Natural killer cell (primary cell): ENCODE measurements at regions not wholly inside any gene's neighbourhood (a gene's known extent, or its start where the extent isn't known, plus 50 kb on each side); places are given as distances from the start of the nearest gene placed in this dataset.

ENCODE experiments used
- ATAC-seq, 3 donors: fragments of 150-1000 bp in 2 of 3; fragments of 200-7000 bp in 1 of 3; cut with Tn5 transposase; 1 replicate in 1 of 3; 2 replicates in 2 of 3; pipeline ENCODE4 v1.10.0; 2021; ENCODE audit warnings: mild to moderate bottlenecking in 2 of 3, moderate library complexity in 2 of 3
- DNase-seq, 2 donors: peaks; one replicate each; pipeline versions ENCODE4 v3.0.0 to v3.0.0-alpha.2; 2013 to 2021; ENCODE audit warnings: mixed read lengths in 1 of 2
- H3K27ac ChIP-seq: one replicate; pipeline ENCODE4 v1.5.1; 2013; ENCODE audit warnings: mild to moderate bottlenecking, low read length
- H3K27me3 ChIP-seq: one replicate; pipeline ENCODE4 v1.6.1; 2013; ENCODE audit warnings: low read length; ENCODE audit not compliant: control insufficient read depth, insufficient read depth
- H3K36me3 ChIP-seq: one replicate; pipeline ENCODE4 v1.6.1; 2013; ENCODE audit warnings: low read length; ENCODE audit not compliant: control insufficient read depth, insufficient read depth
- H3K4me1 ChIP-seq: one replicate; pipeline ENCODE4 v1.6.1; 2013; ENCODE audit warnings: low read length; ENCODE audit not compliant: control insufficient read depth, insufficient read depth
- H3K4me3 ChIP-seq: one replicate; pipeline ENCODE4 v1.5.1; 2013; ENCODE audit warnings: low read length
- H3K9me3 ChIP-seq: one replicate; pipeline ENCODE4 v1.6.1; 2013; ENCODE audit warnings: low read length; ENCODE audit not compliant: control insufficient read depth, insufficient read depth
- H3K27ac Mint-ChIP-seq, 2 donors: one replicate each; pipeline ENCODE4 v1.8.0; 2022; ENCODE audit warnings: mild to moderate bottlenecking in 2 of 2, mixed read lengths in 2 of 2, moderate library complexity in 1 of 2
- H3K27me3 Mint-ChIP-seq, 2 donors: one replicate each; pipeline ENCODE4 v1.8.0; 2022; ENCODE audit warnings: low read depth in 2 of 2, mixed read lengths in 2 of 2
- H3K36me3 Mint-ChIP-seq: one replicate; pipeline ENCODE4 v1.8.0; 2022; ENCODE audit warnings: mixed read lengths
- H3K4me1 Mint-ChIP-seq, 2 donors: one replicate each; pipeline ENCODE4 v1.8.0; 2022; ENCODE audit warnings: mixed read lengths in 2 of 2
- H3K4me3 Mint-ChIP-seq: one replicate; pipeline ENCODE4 v1.8.0; 2022; ENCODE audit warnings: mild to moderate bottlenecking, moderate library complexity, mixed read lengths
- H3K9me3 Mint-ChIP-seq, 2 donors: one replicate each; pipeline ENCODE4 v1.8.0; 2022; ENCODE audit warnings: mixed read lengths in 2 of 2
- WGBS: methylation state at CpG from one replicate; pipeline ENCODE4 v1.1.7; 2013; ENCODE audit warnings: missing lambda C conversion rate; ENCODE audit not compliant: insufficient coverage; 5-methylcytosine and 5-hydroxymethylcytosine counted together
- intact Hi-C: fragments of 100-400 bp; cut with micrococcal nuclease; formaldehyde crosslinking; loops from one replicate; pipeline ENCODE4 v1.14.2; 2022
- TF ChIP-seq, protein P1 (sequence below): fragments of 200-600 bp; IDR thresholded peaks from one replicate; pipeline ENCODE4 v1.8.0; 2022; ENCODE audit warnings: antibody characterized with exemption

- intact Hi-C loops: no loop called here
- no peak for DNase-seq
- Histone ChIP-seq H3K36me3 (no peaks in the 10 kb centered on the region), H3K4me1 (no peaks in the 10 kb centered on the region), H3K9me3 (no peaks in the 10 kb centered on the region), H3K27me3 (no peaks in the 10 kb centered on the region), H3K27ac (no peak overlapping the region), H3K4me3 (no peak overlapping the region)
- TF ChIP-seq, protein P1, sequence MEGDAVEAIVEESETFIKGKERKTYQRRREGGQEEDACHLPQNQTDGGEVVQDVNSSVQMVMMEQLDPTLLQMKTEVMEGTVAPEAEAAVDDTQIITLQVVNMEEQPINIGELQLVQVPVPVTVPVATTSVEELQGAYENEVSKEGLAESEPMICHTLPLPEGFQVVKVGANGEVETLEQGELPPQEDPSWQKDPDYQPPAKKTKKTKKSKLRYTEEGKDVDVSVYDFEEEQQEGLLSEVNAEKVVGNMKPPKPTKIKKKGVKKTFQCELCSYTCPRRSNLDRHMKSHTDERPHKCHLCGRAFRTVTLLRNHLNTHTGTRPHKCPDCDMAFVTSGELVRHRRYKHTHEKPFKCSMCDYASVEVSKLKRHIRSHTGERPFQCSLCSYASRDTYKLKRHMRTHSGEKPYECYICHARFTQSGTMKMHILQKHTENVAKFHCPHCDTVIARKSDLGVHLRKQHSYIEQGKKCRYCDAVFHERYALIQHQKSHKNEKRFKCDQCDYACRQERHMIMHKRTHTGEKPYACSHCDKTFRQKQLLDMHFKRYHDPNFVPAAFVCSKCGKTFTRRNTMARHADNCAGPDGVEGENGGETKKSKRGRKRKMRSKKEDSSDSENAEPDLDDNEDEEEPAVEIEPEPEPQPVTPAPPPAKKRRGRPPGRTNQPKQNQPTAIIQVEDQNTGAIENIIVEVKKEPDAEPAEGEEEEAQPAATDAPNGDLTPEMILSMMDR: no peak
- Mint-ChIP-seq H3K4me1 (no peaks in the 10 kb centered on the region), H3K4me3 (no peak overlapping the region), H3K27ac (no peak overlapping the region), H3K9me3 (peaks cover 3 to 7% of the 10 kb centered on the region in 2 donors), H3K36me3 (no peaks in the 10 kb centered on the region), H3K27me3 (no peaks in the 10 kb centered on the region)
- no peak for ATAC-seq
- 75% methylated on average over 6 of the region's 6 CpGs for WGBS
Measured at GRCh38 chr6:91694016-91694654, 1107.3 kb upstream of the MAP3K7 start.

GRCh38 chr6:91691449-91691848 lies 1104.6 kb upstream of the MAP3K7 start:
- no peaks in the 10 kb centered on the region for H3K27me3 Mint-ChIP-seq
- H3K27ac Mint-ChIP-seq: no peak overlapping the region
- H3K36me3 Mint-ChIP-seq: no peaks in the 10 kb centered on the region
- WGBS: 93% methylated on average over 6 of the region's 6 CpGs
- no peak overlapping the region for H3K4me3 Mint-ChIP-seq
- TF ChIP-seq, protein P1: no peak
- no peaks in the 10 kb centered on the region for H3K27me3 ChIP-seq
- peaks cover 2 to 4% of the 10 kb centered on the region in 2 donors for H3K9me3 Mint-ChIP-seq
- H3K36me3 ChIP-seq: no peaks in the 10 kb centered on the region
- intact Hi-C loops: no loop called here
- ATAC-seq: no peak
- H3K4me1 ChIP-seq: no peaks in the 10 kb centered on the region
- H3K27ac ChIP-seq: no peak overlapping the region
- no peaks in the 10 kb centered on the region for H3K9me3 ChIP-seq
- H3K4me3 ChIP-seq: no peak overlapping the region
- no peaks in the 10 kb centered on the region for H3K4me1 Mint-ChIP-seq
- DNase-seq: no peak

GRCh38 chr6:91683240-91683639 lies 1096.4 kb upstream of the MAP3K7 start:
- WGBS: 95% methylated on average over 3 of the region's 4 CpGs
- DNase-seq: no peak
- H3K4me3 ChIP-seq: no peak overlapping the region
- peaks cover 4 to 11% of the 10 kb centered on the region in 2 donors for H3K9me3 Mint-ChIP-seq
- no peaks in the 10 kb centered on the region for H3K27me3 Mint-ChIP-seq
- TF ChIP-seq, protein P1: no peak
- no peak overlapping the region for H3K27ac Mint-ChIP-seq
- H3K36me3 ChIP-seq: no peaks in the 10 kb centered on the region
- H3K9me3 ChIP-seq: peaks cover 2% of the 10 kb centered on the region
- no peak overlapping the region for H3K4me3 Mint-ChIP-seq
- ATAC-seq: no peak
- no peak overlapping the region for H3K27ac ChIP-seq
- no peaks in the 10 kb centered on the region for H3K36me3 Mint-ChIP-seq
- intact Hi-C loops: no loop called here
- H3K4me1 ChIP-seq: no peaks in the 10 kb centered on the region
- H3K4me1 Mint-ChIP-seq: no peaks in the 10 kb centered on the region
- no peaks in the 10 kb centered on the region for H3K27me3 ChIP-seq

DNA sequence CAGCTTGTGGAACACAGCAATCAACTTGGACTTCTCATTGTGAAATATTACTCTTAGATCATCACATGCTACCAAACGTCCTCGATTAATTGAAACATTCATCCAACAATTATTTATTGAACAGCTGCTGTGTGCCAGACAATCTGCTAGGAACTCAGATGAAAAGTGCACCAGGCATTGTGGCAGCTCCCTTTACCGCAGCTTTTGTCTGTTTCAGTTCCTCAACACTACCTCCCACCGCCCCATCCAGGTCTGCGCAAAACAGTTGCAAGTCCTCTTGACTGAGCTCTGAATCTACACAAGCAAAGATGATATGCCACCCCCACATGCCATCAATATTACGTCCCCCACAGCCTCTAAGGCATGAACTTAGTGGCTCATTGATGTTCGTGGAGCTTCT lies 1094.4 kb upstream of the MAP3K7 start:
- Histone ChIP-seq H3K27me3 (no peaks in the 10 kb centered on the region), H3K4me3 (no peak overlapping the region), H3K4me1 (no peaks in the 10 kb centered on the region), H3K27ac (no peak overlapping the region), H3K9me3 (peaks cover 2% of the 10 kb centered on the region), H3K36me3 (no peaks in the 10 kb centered on the region)
- TF ChIP-seq, protein P1: no peak
- DNase-seq (no peak), ATAC-seq (no peak)
- no peak overlapping the region for H3K27ac Mint-ChIP-seq
- no peak overlapping the region for H3K4me3 Mint-ChIP-seq
- WGBS: 86% methylated on average over 7 of the region's 7 CpGs
- H3K4me1 Mint-ChIP-seq: no peaks in the 10 kb centered on the region
- no peaks in the 10 kb centered on the region for H3K27me3 Mint-ChIP-seq
- H3K9me3 Mint-ChIP-seq: peaks cover 4 to 14% of the 10 kb centered on the region in 2 donors
- H3K36me3 Mint-ChIP-seq: no peaks in the 10 kb centered on the region
- intact Hi-C loops: no loop called here
